ENCODE measurements at regions not wholly inside any gene's neighbourhood (a gene's known extent, or its start where the extent isn't known, plus 50 kb on each side); places are given as distances from the start of the nearest gene placed in this dataset.

- peak; percentile 73 for TF ChIP-seq CTCF (IDR thresholded peaks at IDR 0.05; ENCODE audit: low read depth, low read length, poor library complexity, severe bottlenecking)
- no peak for TF ChIP-seq EZH2phosphoT487 (IDR thresholded peaks at IDR 0.05; ENCODE audit: borderline replicate concordance, low read length)
These were observed 212.1 kb upstream of the NCKAP5 start for GRCh38 chr2:133780099-133780996.

Measured in DOHH2 (cell line).